B cell (primary cell): ENCODE measurements at regions not wholly inside any gene's neighbourhood (a gene's known extent, or its start where the extent isn't known, plus 50 kb on each side); places are given as distances from the start of the nearest gene placed in this dataset.

ENCODE experiments used
- ATAC-seq: fragments of 200-7000 bp; cut with Tn5 transposase; one replicate; pipeline ENCODE4 v1.10.0; 2021; ENCODE audit warnings: low read depth, mild to moderate bottlenecking, moderate number of reproducible peaks, moderate library complexity
- CTCF ChIA-PET: fragments of 350-600 bp; sonication (Branson Sonifier 250); formaldehyde crosslinking; loops from one replicate; lab custom pipeline; 2021; ENCODE audit warnings: antibody characterized with exemption, inconsistent platforms; lab: Charles Lee
- POLR2A ChIA-PET: fragments of 350-600 bp; sonication (Branson Sonifier 250); formaldehyde crosslinking; loops from one replicate; lab custom pipeline; 2021; ENCODE audit warnings: antibody characterized with exemption; lab: Charles Lee
- DNase-seq: peaks from one replicate; pipeline ENCODE4 v3.0.0; 2013
- H2AFZ ChIP-seq: 2 replicates; pipeline ENCODE4 v1.6.1; 2012; ENCODE audit warnings: mild to moderate bottlenecking, low read depth, low read length; ENCODE audit not compliant: insufficient read depth, poor library complexity, severe bottlenecking
- H3K27ac ChIP-seq, 2 donors: 1 replicate in 1 of 2; 2 replicates in 1 of 2; pipeline ENCODE4 v1.5.1; 2012 to 2013; ENCODE audit warnings: low read length in 2 of 2, mild to moderate bottlenecking in 2 of 2, moderate library complexity in 1 of 2
- H3K27me3 ChIP-seq, 4 experiments: fragments of 200-600 bp in 1 of 4; sonication (generic) in 1 of 4; replicated peaks in 1 of 4; 1 replicate in 2 of 4; 2 replicates in 2 of 4; pipeline versions ENCODE4 v1.6.1 to v1.7.0; 2013 to 2016; ENCODE audit warnings: low read length in 3 of 4, mild to moderate bottlenecking in 2 of 4, mixed read lengths in 1 of 4, moderate library complexity in 1 of 4; ENCODE audit not compliant: insufficient read depth in 4 of 4, control insufficient read depth in 3 of 4; ENCODE audit errors: control extremely low read depth in 1 of 4
- H3K36me3 ChIP-seq, 2 experiments: replicated peaks in 1 of 2; 1 replicate in 1 of 2; 2 replicates in 1 of 2; pipeline versions ENCODE4 v1.6.1 to v1.7.1; 2013; ENCODE audit warnings: low read length in 1 of 2; ENCODE audit not compliant: insufficient read depth in 2 of 2, control insufficient read depth in 1 of 2; ENCODE audit errors: control extremely low read depth in 1 of 2, extremely low read depth in 1 of 2
- H3K4me1 ChIP-seq, 2 donors: fragments of 200-600 bp in 1 of 2; sonication (generic) in 1 of 2; 1 replicate in 1 of 2; 2 replicates in 1 of 2; pipeline versions ENCODE4 v1.5.1 to v1.6.1; 2013 to 2017; ENCODE audit warnings: low read length in 2 of 2; ENCODE audit not compliant: control insufficient read depth in 2 of 2, insufficient read depth in 2 of 2
- H3K4me2 ChIP-seq: replicated peaks from 2 replicates; pipeline ENCODE3; 2012; ENCODE audit warnings: mild to moderate bottlenecking, low read depth, low read length; ENCODE audit not compliant: poor library complexity, severe bottlenecking
- H3K4me3 ChIP-seq, 5 experiments: fragments of 200-600 bp in 1 of 5; sonication (generic) in 1 of 5; 1 replicate in 3 of 5; 2 replicates in 2 of 5; pipeline versions ENCODE4 v1.5.1 to v1.7.0; 2011 to 2016; ENCODE audit warnings: low read length in 4 of 5, mild to moderate bottlenecking in 4 of 5, low read depth in 2 of 5, control low read depth in 1 of 5, moderate library complexity in 1 of 5; ENCODE audit not compliant: insufficient read depth in 1 of 5; ENCODE audit errors: control extremely low read depth in 1 of 5, extremely low read depth in 1 of 5
- H3K79me2 ChIP-seq: fragments of 200-600 bp; sonication (generic); one replicate; pipeline ENCODE4 v1.6.0; 2016; ENCODE audit warnings: low read length; ENCODE audit not compliant: control insufficient read depth, insufficient read depth
- H3K9ac ChIP-seq: fragments of 200-600 bp; sonication (generic); 2 replicates; pipeline ENCODE4 v1.6.1; 2017; ENCODE audit warnings: mild to moderate bottlenecking, low read length, moderate library complexity
- H3K9me3 ChIP-seq, 3 donors: one replicate each; pipeline versions ENCODE4 v1.6.1 to v1.7.1; 2013; ENCODE audit warnings: low read length in 2 of 3; ENCODE audit not compliant: control insufficient read depth in 2 of 3, insufficient read depth in 1 of 3; ENCODE audit errors: control extremely low read depth in 1 of 3
- H4K20me1 ChIP-seq: 2 replicates; pipeline ENCODE4 v1.6.0; 2012; ENCODE audit warnings: mild to moderate bottlenecking, low read length; ENCODE audit not compliant: insufficient read depth, control insufficient read depth, poor library complexity, severe bottlenecking
- H3K27ac Mint-ChIP-seq: one replicate; pipeline ENCODE4 v1.8.0; 2021; ENCODE audit warnings: mixed read lengths
- H3K27me3 Mint-ChIP-seq: one replicate; pipeline ENCODE4 v1.8.0; 2021; ENCODE audit warnings: mixed read lengths
- H3K4me1 Mint-ChIP-seq: one replicate; pipeline ENCODE4 v1.8.0; 2021; ENCODE audit warnings: mixed read lengths
- H3K4me3 Mint-ChIP-seq: one replicate; pipeline ENCODE4 v1.8.0; 2021; ENCODE audit warnings: mixed read lengths
- H3K9me3 Mint-ChIP-seq: one replicate; pipeline ENCODE4 v1.8.0; 2022; ENCODE audit warnings: mixed read lengths; ENCODE audit not compliant: insufficient read depth
- EZH2 ChIP-seq: IDR thresholded peaks from 2 replicates; pipeline ENCODE4 v1.6.1; 2012; ENCODE audit warnings: borderline replicate concordance, low read depth, mild to moderate bottlenecking, moderate library complexity, low read length; ENCODE audit not compliant: insufficient read depth, poor library complexity, severe bottlenecking
- WGBS: methylation state at CpG from one replicate; pipeline ENCODE4 v1.1.5; 2013; ENCODE audit warnings: missing lambda C conversion rate; ENCODE audit not compliant: insufficient coverage; 5-methylcytosine and 5-hydroxymethylcytosine counted together
- intact Hi-C: fragments of 100-400 bp; cut with micrococcal nuclease; formaldehyde crosslinking; loops from one replicate; pipeline ENCODE4 v1.10.0; 2022
- TF ChIP-seq, protein P1 (sequence below): fragments of 200-600 bp; IDR thresholded peaks from one replicate; pipeline ENCODE4 v1.8.0; 2022; ENCODE audit warnings: antibody characterized with exemption, mild to moderate bottlenecking

- H3K4me1 Mint-ChIP-seq, result peaks cover 12% of the 10 kb centered on the region
- H3K27me3 Mint-ChIP-seq, result no peaks in the 10 kb centered on the region
- Histone ChIP-seq H3K4me1 (peaks cover 0 to 5% of the 10 kb centered on the region in 2 donors), H3K4me2 (no peak overlapping the region), H3K27ac (no peak overlapping the region), H3K4me3 (no peak overlapping the region), H3K27me3 (no peaks in the 10 kb centered on the region), H4K20me1 (no peaks in the 10 kb centered on the region), H3K79me2 (no peaks in the 10 kb centered on the region), H3K9ac (no peak overlapping the region), H2AFZ (no peak overlapping the region), H3K9me3 (no peaks in the 10 kb centered on the region), H3K36me3 (no peaks in the 10 kb centered on the region)
- H3K27ac Mint-ChIP-seq, result no peak overlapping the region
- intact Hi-C loops, result no loop called here
- DNase-seq (no peak), ATAC-seq (no peak)
- CTCF ChIA-PET, result interaction anchor here (2.0 to 4.8 kb wide), 2 partner anchors 19 to 35 kb away, joined by 7 to 25 read pairs; no protein-coding TSS in a partner anchor
- no peak overlapping the region for H3K4me3 Mint-ChIP-seq
- POLR2A ChIA-PET, result no interaction called here
- no CpG with 5 or more reads among the region's 3 CpGs for WGBS
- no peaks in the 10 kb centered on the region for H3K9me3 Mint-ChIP-seq
- TF ChIP-seq, protein P1, sequence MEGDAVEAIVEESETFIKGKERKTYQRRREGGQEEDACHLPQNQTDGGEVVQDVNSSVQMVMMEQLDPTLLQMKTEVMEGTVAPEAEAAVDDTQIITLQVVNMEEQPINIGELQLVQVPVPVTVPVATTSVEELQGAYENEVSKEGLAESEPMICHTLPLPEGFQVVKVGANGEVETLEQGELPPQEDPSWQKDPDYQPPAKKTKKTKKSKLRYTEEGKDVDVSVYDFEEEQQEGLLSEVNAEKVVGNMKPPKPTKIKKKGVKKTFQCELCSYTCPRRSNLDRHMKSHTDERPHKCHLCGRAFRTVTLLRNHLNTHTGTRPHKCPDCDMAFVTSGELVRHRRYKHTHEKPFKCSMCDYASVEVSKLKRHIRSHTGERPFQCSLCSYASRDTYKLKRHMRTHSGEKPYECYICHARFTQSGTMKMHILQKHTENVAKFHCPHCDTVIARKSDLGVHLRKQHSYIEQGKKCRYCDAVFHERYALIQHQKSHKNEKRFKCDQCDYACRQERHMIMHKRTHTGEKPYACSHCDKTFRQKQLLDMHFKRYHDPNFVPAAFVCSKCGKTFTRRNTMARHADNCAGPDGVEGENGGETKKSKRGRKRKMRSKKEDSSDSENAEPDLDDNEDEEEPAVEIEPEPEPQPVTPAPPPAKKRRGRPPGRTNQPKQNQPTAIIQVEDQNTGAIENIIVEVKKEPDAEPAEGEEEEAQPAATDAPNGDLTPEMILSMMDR, result no peak
- TF ChIP-seq EZH2, result no peak
Observed at GRCh38 chr6:42512579-42512978, 51.2 kb upstream of the UBR2 start.

DNA sequence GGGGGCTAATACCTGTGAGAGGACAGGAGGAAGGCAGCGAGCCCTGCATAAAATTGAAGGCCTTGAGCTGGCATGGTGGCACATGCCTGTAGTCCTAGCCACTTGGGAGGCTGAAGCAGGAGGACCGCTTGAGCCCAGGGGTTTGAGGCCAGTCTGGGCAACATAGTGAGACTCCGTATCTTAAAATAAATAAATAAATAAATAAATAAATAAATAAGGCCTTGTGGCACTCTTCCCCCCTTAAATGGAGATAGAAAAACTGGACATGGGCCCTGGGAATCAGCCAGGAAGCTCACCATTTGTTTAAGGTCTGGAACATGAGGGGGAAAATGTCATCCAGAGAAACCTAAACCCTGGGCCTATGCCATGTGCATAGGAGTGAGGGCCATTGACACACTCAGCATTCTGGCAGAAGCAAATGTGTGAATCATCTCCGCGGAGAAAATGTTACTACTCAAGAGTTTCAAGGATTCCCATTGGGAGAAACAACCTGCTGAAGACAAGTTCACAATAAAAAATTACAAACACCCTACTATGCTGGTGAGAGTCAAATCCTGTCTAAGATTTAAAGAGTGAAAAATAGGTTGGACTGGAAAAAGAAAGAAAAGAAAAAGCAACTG is 51.9 kb upstream of the UBR2 start:
- H3K27me3 Mint-ChIP-seq, result no peaks in the 10 kb centered on the region
- Histone ChIP-seq H3K9me3 (no peaks in the 10 kb centered on the region), H3K4me3 (no peak overlapping the region), H4K20me1 (no peaks in the 10 kb centered on the region), H3K36me3 (no peaks in the 10 kb centered on the region), H3K27ac (no peak overlapping the region), H2AFZ (no peak overlapping the region), H3K27me3 (no peaks in the 10 kb centered on the region), H3K79me2 (no peaks in the 10 kb centered on the region), H3K4me2 (no peak overlapping the region), H3K9ac (no peak overlapping the region), H3K4me1 (peaks cover 3 to 10% of the 10 kb centered on the region in 2 donors)
- 100% methylated on average over 1 of the region's 5 CpGs for WGBS
- TF ChIP-seq EZH2, result no peak
- TF ChIP-seq, protein P1, result no peak
- DNase-seq (no peak), ATAC-seq (no peak)
- intact Hi-C loops, result no loop called here
- ChIA-PET CTCF (interaction anchor here (2.0 to 4.8 kb wide), 2 partner anchors 20 to 35 kb away, joined by 7 to 25 read pairs; no protein-coding TSS in a partner anchor), POLR2A (no interaction called here)
- peaks cover 16% of the 10 kb centered on the region for H3K4me1 Mint-ChIP-seq
- H3K9me3 Mint-ChIP-seq, result no peaks in the 10 kb centered on the region
- no peak overlapping the region for H3K27ac Mint-ChIP-seq
- no peak overlapping the region for H3K4me3 Mint-ChIP-seq
